ENCODE measurements at regions not wholly inside any gene's neighbourhood (a gene's known extent, or its start where the extent isn't known, plus 50 kb on each side); places are given as distances from the start of the nearest gene placed in this dataset.
"Not testable (repeated sequence)": the region's sequence is repeated elsewhere in the genome, so short reads cannot be mapped to it uniquely, and the experiment has no call there.

DNA sequence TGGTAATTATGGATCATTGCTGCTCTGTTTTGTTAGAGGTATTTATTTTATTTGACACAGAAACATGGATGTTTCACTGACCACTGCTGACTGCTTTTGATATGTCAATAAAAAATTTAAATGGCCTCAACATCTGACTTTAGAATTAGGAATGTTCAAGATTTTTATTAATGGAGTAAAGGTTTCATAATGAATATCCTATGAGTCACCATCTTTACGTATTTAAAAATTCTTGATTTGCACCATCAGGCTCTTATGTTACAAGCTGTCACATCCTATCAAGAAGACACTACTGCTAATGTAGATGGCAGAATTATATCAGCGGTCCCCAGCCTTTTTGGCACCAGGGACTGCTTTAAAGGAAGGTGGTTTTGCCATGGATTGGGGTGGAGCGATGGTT is 578.7 kb upstream of the NRP1 start:
- DNase-seq (ENCODE audit: low spot score), result no peak
- ATAC-seq, result no peak

DNA sequence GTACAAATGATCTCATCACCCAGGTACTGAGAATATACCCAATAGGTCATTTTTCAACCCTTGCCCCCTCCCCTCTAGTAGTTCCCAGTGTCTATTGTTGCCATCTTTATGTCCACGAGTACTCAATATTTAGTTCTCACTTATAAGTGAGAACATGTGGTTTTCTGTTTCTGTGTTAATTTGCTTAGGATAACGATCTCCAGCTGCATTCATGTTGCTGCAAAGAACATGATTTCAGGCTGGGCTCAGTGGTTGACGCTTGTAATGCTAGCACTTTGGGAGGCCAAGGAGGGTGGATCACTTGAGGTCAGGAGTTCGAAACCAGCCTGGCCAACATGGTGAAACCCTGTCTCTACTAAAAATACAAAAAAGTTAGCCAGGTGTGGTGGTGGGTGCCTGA is 575.0 kb upstream of the NRP1 start:
- DNase-seq (ENCODE audit: low spot score); ATAC-seq: not testable (repeated sequence)

DNA sequence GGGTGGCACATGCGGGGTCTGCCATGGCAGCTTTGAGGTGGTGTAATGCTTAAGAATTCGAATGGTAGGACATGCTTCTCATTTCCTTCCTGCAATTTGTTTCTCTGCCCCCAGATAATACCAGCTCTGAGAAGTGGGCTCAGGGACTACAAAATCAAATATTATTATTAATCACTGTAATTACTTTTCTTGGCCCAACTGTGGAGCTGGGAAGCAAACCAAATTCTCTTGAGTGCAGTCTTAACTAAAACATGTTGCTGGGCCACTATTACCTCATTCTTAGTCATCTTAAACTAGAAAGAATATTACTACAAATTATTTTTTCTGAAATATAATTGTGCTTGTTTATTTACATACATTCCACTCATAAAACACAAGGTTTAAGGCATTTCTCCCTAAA is 566.7 kb upstream of the NRP1 start:
- DNase-seq (ENCODE audit: low spot score), result no peak
- ATAC-seq, result no peak

DNA sequence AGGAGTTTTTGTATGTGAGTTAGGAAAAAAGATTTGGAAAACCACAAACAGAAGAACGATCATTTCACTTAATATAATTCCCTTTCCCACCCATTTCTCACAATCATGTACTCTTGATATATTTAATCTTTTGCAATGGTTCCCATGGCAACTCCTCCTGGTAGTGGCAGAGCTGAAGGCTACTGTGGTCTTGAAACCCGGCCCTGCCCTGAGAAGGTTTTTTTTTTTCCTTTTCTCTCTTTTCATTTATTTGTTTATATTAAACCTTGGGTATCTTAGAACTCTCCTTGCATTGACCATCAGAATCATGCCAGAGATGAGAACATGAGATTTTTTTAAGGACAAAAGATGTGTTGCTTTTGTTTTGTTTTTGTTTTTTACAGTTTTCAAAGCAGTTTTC is 566.1 kb upstream of the NRP1 start:
- peak; percentile 31 for ATAC-seq
- no peak for DNase-seq (ENCODE audit: low spot score)

DNA sequence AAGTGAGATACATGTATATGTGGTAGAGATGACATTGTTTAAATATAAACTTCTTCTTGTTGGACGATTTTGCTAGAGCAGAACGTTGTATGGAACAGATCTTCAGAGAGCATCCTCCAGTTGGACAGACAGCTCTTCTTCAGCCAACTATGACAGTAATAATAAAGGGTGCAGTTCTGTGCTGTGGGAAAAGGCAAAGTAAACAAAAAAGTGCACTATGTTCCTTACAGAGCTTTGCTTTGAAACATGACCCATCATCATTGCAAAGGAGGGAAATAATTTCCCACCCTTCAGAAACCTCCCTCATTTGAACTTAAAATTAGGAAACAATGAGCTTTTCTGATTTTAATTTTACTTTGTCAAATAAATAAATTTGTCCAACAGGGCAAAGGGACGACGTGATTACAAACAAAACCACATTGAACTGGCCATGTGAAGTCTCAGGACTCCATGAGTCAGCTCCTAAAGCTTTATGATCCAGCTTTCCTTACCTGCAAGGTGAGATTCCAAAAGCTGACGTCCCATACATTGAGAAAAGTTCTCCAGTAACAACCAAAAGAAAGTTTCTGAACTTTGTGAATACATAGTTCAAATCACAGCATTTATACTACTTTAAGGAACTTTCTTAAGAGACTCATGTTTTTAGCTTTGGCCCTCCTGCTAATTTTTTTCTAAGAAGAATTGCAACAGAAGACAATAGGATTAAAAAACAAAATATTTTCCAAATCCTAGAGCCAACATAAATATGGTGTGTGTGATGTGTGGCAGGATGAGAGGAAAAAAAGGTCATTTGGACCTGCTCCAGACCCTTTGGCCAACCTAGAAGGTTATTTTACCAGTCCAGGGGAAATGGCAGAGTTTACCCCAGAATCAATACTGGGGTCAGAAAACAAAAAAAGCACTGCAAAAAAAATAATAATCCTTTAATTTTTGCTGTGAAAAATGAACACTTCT is 565.4 kb upstream of the NRP1 start:
- ATAC-seq, result peak; percentile 88
- DNase-seq (ENCODE audit: low spot score), result peak; percentile 78

DNA sequence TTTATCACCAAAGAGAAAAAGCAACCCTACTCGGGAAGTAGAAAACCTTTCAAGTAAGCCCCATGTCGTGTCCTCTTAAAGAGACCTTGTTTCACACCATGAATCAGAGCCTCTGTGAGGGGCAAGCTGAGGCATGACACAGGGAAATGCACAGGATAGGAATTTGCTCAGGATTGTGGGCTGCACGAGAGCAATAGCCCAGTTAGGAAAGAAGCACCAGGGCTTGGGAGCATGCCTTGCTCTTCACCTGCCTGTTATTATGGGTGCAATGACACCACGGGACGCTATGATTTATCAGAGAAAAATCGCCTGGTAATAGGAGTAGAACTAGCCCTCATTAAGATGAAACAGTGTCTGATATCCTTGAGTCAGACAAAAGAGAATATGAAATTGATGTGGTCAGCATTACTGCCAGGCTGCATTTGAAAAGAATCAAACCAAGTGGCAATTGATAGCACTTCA is 562.9 kb upstream of the NRP1 start:
- ATAC-seq, result no peak
- no peak for DNase-seq (ENCODE audit: low spot score)

DNA sequence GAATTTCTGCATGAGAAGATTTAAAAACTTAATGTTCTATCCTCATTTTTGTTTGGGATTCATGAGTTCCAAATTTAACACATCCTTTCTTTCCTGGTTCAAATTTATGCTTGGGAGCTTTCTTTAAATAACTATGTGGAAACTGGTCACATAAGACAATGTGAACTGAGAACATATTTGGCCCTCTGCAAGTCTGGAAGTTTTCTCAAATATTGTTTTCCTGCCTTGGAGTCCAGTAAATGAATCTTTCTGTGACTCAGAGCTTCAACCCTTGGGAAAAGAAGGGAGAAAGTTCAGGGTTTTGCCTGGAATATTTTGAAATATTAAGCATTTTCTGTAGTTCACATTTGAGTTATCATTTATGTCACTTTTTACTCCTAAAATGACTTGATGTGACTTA is 559.0 kb upstream of the NRP1 start:
- no peak for ATAC-seq

DNA sequence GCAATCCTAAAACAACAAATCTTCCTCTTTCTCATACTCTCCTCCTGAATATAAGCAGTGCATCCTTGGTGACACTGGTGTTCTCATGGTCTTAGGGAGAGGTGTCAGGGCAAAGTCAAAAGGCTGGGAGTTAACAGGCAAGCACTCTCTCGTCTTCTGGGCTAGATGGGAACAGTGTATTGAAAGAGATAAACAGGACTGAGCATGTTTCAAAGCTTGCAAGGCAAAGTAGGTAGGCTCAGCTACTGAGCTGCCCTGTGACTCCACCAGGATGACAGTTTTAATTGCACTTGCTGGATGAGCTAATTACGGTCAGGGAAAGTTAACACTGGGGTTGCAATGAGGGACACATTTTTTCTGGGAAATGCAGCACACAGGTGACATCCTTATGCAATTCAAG is 554.9 kb upstream of the NRP1 start:
- ATAC-seq, result no peak
- no peak for DNase-seq (ENCODE audit: low spot score)

More for the DNA sequence above, 559.0 kb upstream of the NRP1 start:
- no peak for DNase-seq (ENCODE audit: low spot score)

DNA sequence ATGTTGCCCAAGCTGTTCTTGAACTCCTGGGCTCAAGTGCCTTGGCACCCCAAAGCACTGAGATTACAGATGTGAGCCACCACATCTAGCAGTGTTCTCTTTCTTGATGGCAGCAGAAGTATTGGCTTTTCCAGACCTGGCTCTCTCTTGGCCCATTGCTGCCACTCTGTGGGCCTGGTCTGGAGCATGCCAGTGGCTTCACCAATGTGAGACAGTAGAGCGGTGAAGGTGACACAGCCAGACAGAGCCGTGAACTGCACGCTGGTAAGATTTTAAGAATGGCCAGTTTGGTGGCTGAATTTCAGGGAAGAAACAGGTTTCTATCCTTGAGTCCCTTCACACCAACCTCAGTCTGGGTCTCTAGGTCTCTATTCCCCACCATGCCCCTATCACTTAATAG is 552.7 kb upstream of the NRP1 start:
- peak; percentile 73 for ATAC-seq
- DNase-seq (ENCODE audit: low spot score), result no peak

DNA sequence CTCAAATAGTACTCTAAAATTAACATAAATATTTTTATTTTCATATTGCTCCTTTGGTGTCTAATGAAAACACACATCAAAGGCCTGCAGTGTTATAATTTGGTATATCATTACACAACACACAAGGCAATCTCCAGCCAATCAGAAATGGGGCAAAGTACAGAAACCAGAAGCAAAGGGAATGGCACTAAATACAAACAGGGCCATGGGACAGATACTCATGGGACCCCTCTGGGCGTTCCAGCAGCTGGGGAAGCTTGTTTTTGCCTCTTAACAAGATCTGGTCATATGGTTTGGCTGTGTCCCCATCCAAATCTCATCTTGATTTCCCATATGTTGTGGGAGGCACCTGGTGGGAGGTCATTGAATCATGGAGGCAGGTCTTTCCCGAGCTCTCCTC is 551.8 kb upstream of the NRP1 start:
- DNase-seq (ENCODE audit: low spot score) (no peak), ATAC-seq (peak; percentile 48)

DNA sequence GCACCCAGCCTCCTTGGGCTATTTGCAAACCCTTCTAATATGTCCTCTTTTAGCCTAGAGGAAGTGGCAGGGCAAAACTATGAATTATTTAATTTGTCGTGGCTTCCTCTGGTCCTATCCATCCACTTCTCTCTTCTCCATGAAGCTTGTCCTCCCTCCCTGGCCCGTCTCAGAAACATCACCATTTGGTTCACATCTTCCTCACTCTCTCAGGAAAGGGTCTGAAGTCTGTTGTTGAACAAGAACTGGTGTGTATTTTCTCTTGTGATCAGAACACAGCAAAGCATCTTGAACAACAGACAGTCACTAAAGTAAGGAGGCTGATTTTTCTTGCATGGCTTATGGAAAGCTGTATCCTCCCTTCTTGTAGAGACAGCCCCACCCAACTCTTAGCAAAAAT is 550.1 kb upstream of the NRP1 start:
- ATAC-seq, result no peak
- DNase-seq (ENCODE audit: low spot score), result no peak

DNA sequence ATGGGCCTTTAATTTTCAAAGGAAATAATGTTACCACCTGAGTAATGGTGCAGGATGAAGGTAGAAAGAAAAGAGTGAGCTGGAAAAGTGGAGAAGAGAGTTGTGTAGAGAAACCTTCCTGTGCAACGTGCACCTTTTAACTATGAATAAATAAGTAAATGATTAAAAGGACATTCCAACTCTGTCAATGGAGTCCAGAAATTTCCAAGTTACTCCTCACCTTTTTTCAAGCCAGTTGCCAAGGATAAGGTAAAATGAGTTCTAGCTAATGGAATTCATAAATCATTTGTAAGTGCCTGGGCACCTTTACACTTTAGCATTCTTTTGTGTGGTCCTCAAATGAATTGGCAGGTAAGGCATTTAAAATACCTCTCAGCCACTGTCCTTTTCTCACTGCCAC is 549.4 kb upstream of the NRP1 start:
- DNase-seq (ENCODE audit: low spot score) (no peak), ATAC-seq (peak; percentile 53)

DNA sequence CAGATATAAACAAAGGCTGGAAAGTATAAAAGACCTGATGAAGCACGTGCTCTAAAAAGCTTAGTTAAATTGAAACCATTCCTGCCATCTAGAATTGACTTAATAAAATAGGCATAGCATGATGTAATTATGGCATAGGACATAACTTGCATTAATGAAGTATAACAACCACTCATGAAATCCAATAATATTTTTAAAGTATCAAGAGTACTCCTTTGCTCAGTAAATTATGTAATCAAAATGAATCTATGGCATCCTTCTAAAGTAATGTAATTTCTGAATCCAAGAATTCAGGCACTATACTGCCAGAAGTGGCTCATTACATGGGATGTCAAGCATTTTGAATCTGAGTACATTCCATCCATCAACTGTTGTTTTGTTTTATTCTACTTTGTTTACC is 548.5 kb upstream of the NRP1 start:
- ATAC-seq (no peak), DNase-seq (ENCODE audit: low spot score) (no peak)

DNA sequence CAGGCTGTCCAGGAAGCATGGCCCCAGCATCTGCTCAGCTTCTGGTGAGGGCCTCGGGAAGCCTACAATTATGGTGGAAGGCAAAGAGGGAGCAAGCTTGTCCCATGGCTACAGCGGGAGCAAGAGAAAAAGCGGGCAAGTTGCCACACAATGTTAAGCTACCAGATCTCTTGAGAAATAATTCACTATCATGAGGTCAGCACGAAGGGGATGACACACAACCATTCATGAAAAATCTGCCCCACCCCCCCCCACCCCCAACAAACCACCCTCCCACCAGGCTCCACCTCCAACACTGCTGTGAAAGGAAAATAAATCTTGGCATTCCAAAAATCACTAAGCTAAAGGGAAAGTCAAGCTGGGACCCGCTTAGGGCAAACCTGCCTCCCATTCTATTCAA is 545.8 kb upstream of the NRP1 start:
- peak; percentile 8 for ATAC-seq

DNA sequence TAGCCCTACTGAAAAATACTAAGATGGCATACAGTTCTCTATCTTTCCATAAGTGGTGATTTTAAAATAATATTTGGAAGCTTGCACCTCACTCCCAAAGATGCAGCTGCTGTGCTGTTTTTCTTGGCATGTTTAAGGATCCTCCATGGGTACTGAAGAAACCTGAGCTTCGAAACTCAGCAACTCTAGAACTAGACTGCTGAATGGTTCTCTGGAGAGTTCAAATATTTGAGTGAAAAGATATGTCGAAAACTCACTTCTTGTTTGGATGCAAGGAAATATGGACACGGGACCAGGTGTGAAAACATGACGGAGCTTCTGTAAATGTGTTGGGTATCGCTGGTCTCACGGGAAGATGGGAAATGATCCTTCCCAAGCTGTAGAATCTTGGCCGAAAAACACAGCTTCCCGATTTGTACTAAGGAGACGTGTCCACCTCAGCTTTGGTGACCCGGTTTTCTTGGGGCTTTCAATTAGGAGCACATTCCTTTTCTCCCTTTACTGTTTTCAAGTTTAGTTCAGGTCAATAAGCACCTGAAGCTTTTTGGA is 543.8 kb upstream of the NRP1 start:
- ATAC-seq, result no peak

More for the DNA sequence above, 545.8 kb upstream of the NRP1 start:
- DNase-seq (ENCODE audit: low spot score), result no peak

DNA sequence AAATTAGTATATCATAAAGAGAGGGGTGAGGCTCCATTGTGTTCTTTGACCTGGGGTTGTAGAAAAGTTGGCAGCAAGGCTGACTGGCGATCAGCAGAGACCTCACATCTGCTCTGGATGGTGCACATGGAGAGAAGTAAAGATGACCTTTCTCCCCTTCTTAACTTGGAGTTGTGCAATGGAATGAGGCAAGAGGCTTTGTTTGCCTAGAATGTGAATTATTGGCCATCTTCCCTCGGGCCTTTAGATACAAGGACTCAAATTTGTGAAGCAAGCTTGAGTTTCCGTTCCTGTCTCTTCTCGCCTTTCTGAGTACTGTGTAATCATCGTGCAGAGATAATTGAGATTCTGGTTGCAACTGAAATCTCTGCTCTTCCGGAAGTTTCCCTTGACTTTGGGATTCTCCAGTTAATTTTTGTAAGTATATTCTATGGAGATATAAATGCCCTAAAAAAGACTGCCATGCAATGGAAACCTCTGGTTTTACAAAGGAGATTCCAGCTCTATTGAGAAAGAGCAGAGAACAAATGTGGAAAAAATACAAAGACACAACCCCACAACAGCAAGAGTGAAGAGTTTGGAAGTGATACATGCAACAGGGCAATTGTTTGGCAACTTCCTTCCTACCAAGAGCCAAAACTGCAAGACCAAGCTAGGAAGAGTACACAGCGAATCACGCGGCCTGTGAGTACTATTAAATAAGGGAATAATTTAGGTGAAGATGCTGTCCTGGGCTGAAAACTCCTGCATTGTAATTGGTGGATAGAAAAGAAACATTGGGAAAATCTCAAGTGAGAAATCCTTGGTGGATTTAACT is 542.3 kb upstream of the NRP1 start:
- ATAC-seq (peak; percentile 89), DNase-seq (ENCODE audit: low spot score) (peak; percentile 76)

More for the DNA sequence above, 543.8 kb upstream of the NRP1 start:
- no peak for DNase-seq (ENCODE audit: low spot score)

DNA sequence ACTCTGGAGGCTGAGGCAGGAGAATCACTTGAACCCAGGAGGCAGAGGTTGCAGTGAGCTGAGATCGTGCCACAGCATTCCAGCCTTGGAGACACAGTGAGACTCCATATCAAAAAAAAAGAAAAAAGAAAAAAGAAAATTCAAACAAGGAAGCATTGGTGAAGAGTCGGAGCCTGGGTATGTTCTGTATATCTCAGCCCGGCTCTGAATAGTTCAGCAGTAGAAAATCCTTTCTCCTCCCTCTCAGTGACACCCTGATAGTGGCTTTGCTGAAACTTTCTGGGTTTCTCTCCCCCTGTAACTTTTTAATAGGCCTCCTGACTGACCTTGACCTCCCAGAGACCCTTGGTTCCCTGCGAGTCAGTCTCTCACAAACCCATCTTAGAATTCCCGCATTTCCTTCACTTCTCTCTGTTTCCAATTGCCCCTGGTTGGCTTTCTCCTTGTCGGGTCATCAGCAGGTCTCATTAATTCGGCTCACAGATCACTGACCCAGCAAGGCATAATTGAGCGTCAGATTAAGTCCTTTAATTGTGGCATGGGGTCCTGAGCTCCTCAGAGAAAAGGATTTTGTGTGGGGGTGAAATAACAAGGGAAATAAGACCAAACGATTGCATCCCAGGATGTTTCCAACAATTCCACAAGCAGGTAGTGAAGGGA is 541.6 kb upstream of the NRP1 start:
- DNase-seq (ENCODE audit: low spot score) (no peak), ATAC-seq (peak; percentile 18)

DNA sequence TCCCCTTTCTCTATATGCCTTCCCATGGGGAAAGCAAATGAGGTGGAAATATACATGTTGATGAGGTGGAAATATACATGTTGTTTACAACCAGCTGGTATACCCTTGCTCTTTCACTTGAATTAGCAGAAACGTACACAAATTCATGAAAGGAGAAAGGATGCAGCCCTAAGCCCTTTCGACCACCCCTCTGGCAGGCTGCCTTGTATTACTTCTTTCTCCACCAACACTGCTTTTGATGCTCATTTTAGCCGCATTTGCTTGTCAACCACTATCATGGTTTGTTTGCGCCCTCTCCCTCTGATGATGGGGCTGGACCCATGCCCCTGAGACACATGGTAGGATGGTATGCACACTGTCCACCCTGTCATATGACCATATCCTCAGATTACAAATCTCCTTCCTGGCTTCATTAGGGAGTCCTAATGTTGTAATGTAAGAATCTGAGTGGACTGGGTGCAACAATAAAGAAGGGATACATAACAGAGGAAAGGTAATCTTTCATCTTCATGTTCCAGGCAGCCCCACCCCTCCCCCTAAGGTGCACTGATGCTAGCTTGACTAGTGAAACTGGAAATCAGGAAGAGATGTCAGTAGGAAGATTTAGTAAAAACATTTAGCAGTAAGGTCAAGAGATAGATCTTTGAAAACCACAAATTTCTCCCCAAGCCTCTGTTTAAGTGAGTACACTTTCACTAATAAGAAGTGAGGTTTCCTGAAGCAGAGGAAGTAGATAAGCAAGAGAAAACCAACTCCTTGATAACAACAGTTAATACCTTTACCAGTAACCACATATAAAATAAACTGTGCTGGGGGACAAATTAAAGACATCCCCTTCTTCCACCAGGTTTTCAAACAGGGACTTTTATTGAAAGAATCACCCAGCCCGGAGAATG is 536.8 kb upstream of the NRP1 start:
- ATAC-seq, result no peak
- DNase-seq (ENCODE audit: low spot score), result no peak

DNA sequence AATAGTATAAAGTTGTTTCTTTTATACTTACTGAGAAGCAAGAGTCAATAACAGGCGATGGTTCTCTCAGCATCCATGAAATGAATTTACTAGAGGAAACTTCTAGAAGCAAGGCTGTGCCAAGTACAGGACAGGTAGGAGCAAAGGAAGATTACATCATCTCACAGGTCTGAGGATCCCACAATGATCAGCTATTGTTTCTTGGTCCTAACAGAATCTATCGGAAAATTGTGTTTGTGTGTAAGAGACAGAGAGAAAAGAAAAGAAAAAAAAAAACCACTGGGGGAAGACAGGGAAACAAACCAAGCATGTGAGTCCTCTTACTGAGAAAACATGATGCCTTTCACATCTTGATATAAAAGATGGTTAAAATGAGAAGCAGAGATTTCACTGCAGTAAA is 535.0 kb upstream of the NRP1 start:
- no peak for DNase-seq (ENCODE audit: low spot score)
- no peak for ATAC-seq

DNA sequence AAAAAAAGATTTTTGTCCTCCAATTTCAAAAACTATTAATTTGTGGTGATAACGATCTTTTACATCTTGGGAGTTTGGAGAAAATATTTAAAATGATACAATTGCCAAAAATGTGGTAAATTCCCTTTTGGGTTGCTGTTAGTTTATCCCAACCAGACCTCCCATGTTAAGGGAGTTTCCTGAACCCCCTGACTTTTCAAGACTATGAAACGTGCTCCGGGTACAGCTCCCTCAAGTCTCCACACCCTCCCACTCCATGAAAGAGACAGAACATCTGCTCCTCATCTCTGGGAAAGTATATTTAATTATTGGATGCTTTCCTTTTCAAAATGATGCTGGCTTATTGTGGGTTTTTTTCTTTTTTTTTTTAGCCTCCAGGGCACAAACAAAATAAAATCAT is 534.6 kb upstream of the NRP1 start:
- DNase-seq (ENCODE audit: low spot score) (no peak), ATAC-seq (no peak)

Measured in left lobe of liver (tissue), 2 donors.